HG03565 (cell line): ENCODE measurements at regions not wholly inside any gene's neighbourhood (a gene's known extent, or its start where the extent isn't known, plus 50 kb on each side); places are given as distances from the start of the nearest gene placed in this dataset.

Experiments
- ATAC-seq: cut with Tn5 transposase; IDR thresholded peaks from one replicate; pipeline ENCODE4 v1.9.1; 2021; ENCODE audit warnings: mild to moderate bottlenecking, moderate library complexity; ENCODE audit not compliant: unreplicated experiment

DNA sequence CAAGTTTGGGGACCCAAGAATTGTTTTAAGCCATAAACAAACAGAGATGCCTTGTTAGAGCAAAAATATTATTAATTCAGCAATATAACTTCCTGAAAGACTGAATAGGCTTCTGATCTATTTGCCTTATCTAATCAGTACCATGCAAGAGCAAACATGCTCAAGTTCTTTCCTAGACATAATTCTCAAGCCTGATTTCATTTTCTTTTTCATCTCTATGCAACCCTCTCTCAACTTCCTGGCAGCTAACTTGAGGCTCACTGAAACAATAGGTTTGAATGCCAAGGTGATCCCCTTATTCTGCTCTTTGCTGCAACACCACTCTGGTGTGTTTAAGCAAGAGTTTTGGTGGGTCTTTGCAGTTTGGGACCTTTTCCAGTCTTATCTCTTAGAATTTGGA lies 230.9 kb upstream of the CD96 start:
- ATAC-seq, result no peak

DNA sequence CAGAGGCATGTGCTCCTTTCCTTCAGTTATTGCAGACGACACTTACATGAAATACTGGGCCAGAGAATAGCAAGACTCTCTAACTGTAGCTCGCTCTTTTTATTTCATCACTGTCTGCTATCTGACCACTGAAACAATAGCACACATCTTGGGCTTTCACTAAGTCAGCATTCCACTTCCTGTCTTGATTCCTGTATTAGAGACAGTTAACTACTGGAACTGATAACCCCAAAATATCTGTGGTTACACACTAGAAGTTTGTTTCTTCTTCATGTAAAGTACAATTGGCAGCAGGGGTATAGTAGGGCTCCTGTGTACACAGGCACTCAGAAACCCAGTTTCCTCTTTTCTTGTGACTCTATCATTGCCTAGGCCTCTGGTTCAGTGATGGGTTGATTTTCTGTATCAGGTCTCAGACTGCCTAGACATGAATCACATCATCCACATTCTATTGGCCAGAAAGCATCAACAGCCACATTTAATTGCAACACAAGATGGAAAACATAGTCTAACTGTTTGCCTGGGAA lies 230.2 kb upstream of the CD96 start:
- peak; percentile 93 for ATAC-seq

DNA sequence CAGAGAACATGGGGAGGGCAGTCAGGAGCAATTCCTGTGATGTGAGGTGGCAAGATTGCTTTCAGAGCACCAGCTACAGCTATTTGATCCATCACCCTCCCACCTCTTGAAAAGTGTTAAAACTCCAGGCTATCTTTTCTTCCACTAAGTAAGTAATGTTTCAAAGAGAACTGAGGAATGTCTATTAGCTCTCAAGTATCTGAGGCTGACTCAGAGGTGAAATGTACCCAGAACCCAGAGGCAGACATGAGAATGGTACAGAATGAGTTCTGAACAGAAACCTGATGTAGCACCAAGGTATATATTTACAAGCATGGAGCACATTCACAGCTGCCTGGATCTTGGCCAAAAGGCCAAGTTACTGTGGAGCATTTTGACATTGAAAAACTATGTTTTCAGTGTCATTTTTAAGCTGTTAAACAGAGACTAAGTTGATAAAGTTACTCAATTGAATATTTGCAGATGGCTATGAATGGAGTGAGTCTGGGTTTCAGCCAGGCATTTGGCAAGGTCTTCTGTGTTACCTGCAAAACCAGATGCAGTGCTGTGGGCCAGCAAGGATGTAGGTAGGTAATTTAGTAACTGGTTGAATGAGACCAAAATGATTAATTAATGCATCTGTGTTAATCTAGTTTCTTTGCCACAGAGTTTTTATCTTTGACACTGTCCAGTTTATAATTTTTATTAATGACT lies 227.7 kb upstream of the CD96 start:
- no peak for ATAC-seq

DNA sequence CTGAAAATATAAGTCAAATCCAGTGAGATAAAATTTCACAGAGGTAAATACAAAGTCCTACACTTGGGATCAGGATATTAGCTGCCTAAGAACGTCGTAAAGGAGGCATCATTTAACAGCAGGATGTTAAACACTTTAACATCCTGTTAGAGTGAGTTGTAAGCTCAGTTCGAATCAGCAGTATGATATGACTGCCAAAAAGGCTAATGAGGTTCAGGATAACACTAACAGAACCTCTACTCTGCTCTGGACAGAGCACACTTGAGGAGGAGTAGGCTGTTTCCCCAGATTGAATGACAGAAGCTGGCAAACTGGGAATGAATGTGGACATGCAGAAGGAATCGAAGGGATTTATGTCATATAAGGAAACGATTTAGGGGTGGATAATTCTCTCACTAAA lies 227.1 kb upstream of the CD96 start:
- ATAC-seq, result no peak

DNA sequence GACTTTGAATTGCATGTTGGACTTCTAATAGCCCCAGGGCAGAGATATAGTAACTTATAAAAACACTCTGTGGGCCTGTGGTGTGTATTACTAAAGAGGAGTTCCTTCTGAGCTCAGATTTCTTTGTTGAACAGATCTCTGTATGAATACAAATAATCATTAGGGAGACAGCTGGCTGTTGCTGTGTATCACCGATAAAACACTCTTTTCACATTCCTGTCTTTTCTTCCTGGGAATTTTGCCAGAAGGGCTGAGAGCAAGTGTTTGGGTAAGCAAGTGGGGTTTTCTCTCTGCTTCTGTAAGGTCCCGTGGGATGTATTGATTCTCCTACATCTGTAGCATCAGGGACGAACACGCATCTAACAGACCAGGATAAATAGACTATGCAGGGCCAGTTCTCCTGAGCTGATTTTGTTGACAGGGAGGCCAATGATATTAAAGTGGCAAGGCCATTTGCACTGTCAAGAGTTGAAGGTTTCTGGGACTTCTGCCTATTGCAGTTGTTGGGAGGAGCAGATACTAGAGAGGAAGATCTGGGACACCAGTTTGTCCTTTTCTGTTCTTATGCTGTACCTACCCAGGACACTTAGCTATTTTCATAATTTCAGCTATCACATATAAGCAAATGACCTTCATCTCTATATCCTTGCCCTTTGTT lies 225.9 kb upstream of the CD96 start:
- ATAC-seq, result no peak

DNA sequence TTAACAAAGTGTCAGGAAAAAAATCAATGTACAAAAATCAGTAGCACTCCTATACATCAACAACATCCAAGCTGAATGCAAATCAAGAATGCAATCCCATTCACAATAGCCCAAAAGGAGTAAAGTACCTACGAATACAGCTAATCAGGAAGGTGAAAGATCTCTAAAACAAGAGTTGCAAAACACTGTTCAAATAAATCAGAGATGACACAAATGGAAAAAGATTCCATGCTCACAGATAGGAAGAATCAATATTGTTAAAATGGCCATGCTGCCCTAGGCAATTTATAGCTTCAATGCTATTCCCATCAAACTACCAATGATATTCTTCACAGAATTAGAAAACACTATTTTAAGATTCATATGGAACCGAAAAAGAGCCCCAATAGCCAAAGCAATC lies 223.7 kb upstream of the CD96 start:
- ATAC-seq, result no peak

DNA sequence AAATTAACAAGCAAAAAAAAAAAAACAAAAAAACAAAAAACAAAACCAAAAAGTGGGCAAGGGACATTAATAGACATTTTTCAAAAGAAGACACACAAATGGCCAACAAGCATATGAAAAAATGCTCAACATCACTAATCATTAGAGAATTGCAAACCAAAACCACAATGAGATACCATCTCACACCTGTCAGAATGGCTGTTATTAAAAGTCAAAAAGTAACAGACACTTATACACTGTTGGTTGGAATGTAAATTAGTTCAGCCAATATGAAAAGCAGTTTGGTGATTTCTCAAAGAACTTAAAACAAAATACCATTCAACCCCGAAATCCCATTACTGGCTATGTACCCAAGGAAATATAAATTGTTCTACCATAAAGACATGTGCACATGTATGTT lies 222.4 kb upstream of the CD96 start:
- ATAC-seq, result no peak

DNA sequence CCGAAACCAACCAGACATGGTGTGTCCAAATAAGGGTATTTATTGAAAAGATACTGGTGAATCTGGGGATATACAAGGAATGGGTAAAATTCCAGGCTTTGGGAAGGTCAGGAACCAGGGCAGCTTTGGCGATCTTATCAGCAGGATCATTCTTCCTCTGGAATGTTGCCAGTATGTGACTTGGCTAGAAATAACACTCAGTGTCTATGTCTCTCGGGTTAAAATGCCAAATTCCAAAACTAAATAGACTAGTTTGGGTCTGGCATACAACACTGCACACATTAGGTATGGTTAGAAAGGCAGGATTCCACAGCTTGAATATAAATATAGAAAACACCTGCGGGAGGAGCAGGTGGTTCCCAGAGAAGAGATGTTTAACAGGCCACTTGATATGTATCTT lies 220.2 kb upstream of the CD96 start:
- no peak for ATAC-seq

DNA sequence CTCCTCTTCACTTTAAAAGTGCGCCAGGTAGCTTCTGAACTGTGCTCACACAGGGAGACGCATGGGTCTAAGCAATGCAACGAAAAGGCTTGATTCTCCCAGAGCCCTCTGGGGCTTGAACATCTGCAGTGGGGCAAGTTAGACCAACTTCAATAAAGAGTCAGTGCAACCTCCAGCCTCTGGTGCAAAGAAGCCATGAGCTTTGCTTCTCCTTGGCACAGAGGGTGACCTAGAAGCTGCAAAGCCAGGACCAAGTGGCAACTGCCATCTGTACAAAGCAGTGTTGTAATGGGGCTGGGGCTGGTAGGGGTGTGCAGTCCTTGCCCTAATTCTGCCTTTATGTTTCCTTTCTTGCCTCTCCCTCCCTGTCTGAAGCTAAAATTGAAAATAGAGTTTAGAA lies 219.0 kb upstream of the CD96 start:
- no peak for ATAC-seq

DNA sequence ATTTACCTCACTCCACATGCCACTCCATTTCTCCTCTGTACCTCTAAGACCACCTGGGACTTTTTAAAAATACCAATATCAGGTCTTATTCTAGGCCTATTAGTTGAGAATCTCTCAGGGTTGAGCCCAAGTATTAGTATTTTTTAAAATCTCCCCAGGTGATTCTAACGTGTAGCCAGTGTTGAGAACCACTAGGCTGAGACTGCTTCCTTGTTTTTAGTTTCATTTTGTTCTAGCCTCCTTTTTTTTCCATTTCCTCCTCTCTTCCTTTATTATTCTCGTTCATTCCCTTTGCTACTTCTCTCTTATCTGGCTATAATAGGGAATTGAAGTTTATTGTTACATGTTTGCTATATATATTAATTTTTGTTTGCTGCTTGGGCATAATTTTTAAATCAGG lies 217.8 kb upstream of the CD96 start:
- no peak for ATAC-seq

DNA sequence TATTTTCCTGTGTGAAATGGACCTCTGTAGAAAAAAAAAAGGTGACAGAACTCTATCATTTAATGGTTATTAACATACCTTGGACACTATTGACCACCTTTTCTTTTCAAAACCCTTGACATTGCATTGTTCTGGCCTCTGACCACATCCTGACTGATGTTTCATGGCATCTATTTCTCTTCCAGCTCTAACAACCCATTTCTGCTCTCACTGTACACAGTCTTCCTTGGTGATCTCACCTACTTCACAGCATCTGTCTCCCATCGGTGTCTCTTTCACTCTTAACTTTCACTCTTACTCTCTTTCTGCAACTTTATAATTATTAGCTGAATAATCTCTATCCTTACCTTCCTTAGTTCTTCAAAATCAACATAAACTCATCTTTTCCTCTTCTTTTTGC lies 217.4 kb upstream of the CD96 start:
- ATAC-seq, result peak; percentile 61

DNA sequence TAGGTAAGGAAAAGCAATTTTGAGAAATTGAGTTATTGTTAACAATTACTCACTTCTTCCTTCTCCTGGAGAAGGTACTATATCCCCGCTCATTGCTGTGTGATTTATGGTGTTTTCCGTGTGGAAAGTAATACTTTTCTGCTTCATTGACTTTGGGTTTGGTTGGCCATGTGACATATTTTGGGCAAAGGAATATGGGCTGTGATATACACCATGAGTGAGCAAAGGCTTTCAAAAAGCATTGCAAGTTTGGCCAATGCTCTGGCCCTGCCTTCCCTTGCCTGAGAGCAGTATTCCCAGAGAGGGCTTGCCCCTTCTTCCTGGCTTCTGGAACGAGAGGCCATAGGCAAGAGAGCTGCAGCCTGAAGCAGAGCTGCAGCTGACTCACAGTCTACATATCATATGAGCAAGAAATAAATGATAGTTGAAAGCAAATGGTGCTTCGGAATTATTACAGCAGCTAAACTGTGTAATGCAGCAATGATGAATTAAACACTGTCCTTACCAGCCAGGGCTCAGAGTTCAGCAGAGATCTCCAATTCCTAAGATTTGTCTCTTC lies 216.8 kb upstream of the CD96 start:
- no peak for ATAC-seq

DNA sequence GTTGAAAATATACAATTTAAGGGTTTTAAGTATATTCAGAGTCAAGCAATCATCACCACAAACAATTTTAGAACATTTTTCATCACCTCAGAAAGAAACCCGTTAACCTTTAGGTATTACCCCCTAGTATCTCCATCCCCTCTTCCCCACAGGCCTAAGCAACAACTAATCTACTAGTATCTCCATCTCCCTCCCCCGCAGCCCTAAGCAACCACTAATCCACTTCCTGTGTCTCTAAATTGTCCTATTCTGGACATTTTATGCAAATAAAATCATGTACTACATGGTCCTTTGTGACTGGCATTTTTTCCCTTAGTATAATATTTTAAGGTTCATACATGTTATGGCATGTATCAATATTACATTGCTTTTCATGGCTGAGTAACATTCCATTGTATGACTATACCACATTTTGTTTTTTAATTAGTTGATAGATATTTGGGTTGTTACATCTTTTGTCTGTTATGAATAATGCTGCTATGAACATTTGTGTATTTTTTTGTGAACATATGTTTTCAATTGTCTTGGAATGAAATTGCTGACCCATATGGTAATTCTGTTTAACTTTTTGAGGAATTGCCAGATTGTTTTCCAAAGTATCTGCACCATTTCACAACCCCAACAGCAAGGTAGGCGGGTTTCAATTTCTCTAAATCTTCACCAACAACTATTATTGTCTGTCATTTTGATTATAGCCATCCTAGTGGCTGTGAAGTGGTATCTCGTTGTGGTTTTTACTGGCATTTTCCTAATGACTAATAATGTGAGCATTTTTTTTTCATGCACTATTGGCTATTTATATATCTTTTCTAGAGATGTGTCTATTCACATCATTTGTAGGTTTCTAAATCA lies 215.6 kb upstream of the CD96 start:
- no peak for ATAC-seq

DNA sequence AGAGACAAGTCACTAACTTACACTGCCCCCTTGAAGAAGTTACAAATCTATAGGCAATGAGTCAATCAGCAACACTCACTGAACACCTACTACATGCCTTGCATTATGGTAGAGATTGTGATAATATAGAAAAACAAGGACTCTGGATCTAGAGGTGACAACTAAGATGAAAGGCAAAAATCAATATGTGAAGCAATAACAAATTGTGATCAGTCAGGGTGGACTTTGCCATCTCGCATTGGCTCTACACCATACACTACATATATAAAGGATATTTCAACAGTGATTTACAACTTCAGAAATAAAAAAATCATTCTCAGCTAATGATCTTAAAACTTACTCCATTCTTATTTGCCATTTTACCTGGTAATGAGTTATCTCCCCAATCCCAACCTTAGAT lies 210.7 kb upstream of the CD96 start:
- ATAC-seq, result no peak

DNA sequence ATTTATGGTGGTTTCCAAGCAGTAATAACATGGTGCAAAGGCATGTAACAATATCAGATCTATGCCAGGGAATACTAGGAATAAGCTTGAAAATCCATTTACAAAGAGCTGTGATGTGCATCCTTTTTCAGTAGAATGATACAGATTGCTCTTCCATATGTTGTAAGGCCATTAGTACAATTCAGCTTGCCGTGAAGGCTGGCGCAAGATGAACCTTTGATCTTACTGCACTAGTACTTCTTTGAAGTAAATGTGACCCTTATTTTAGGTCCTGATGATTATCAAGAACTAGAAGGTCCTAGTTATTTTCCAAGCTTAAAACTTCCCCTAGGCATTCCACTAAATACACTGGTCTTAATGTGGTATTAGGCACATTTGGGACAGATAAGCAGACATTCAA lies 210.1 kb upstream of the CD96 start:
- no peak for ATAC-seq

DNA sequence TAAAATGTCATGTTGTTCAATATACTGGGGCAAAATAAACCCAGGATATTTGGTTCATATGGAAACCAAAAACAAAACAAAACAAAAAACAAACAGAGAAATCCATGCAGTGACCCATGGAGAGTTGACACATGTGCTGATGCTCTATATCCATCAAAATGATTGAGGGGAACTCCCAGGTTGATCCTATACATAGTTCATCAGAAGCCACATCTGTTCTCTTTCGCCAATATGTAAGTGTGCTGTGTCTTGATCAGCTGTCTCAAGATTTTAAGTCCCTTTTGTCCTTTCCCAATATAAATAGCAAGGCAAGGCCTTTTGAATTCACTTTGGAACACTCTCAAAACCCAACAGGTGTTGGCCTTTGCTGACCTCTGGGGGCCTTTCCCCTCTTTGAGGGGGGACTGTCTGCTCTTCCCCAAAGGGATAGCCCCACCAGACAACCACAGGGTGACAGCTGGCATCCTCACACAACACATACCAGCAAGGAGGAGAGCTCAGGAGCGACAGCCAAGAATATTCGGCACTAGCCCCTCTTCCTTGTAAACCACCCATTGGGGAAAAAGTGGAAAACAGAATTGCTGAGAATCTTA lies 209.4 kb upstream of the CD96 start:
- ATAC-seq, result no peak

DNA sequence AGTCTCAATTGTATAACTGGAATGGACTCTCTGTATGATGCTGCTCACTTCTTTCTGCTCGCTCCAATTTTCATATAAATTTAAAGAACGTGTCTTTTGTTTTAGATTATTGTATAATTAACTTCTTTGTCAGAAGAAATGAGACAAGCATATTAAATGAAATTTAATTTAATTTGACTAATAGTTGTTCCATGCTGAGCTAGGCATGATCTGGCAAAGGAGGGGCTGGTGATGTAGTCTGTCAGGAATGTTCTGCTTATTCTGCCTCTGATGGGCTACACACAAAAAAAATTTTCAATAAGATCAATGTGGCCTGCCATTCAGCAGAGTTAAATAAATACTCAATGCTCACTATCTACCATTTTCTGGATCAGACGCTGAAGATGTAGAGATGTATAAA lies 208.4 kb upstream of the CD96 start:
- no peak for ATAC-seq

DNA sequence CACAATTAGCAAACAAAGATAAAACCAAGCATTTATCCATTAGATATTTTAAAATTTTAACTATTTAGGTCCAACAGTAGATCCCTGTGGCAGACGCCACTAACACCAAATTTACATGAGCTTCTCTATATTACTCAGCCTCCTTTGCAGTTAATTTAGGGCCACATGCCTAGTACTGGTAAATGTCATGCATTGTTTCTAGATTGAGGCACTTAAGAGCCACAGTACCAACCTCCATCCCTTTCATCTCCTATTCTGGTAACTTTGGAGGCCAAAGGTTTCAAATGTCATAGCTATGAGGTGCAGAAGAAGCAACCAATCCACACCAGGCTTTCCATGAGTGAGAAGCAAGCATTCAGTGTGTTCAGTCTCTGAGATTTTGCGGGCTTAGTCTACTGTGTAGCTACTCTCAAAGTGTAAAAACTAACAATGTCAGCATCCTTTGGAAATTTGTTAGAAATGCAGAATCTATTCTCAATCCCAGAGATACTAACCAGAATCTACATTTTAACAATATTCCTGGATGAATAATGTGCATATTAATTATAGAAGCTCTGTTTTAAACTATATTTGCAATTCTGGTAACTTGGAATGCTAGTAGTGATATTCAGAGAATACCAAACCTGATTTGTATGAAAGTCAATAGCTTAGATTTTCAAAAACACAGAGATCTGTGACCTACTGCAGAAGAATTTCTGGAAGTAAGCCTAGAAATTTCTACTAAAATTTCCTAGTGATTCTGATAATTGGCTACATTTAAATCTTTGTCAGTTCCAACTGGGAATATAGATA lies 206.3 kb upstream of the CD96 start:
- peak; percentile 62 for ATAC-seq

DNA sequence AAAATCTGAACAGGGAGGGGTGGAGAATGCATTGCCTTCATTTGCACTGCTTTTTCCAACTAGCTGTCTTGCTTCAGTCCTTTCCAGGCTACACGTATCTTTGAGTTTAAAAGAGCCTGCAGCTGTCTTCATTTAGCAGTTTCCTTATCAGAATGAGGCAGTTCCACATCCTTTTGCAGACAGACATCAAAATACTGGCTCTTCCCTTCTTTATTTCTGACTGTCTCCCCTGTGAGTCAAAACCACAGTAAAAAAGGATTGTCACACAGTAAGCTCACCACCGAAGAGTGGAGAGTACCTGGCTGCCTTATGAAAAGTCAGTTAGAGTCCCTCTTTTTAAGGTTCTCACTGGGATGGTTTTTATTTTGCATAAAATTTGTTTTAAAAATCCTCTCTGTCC lies 205.5 kb upstream of the CD96 start:
- peak; percentile 39 for ATAC-seq

DNA sequence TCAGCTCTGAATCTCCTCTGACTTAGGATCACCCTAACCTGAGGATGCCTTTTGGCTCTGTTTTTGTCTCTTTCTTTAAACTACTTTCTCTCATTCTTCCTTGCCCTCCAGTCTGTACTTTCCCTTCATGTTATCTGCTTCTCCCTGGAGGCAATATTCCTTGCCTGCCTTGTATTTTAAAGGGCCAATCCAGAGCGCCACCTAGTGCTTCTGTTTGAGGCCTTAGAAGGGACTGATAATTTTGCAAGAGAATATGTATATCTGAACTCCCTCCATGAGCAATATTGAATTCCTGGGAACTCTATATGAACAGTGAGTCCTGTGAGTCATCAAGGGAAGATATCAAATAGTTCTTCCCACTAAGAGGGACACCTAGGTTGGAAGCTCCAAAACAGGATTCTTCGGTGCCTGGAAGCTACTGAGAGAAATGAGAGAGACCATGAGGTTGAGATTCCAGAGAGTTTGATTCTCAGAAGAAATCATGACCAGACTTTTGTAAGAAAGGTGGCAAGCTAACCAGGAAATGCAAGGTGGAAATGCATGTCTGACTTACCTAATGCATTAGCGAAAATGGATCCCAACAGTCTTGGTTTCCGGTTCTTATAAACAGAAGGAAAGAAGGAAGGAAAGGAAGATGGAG lies 203.8 kb upstream of the CD96 start:
- no peak for ATAC-seq
